ENCODE measurements at regions not wholly inside any gene's neighbourhood (a gene's known extent, or its start where the extent isn't known, plus 50 kb on each side); places are given as distances from the start of the nearest gene placed in this dataset.
"Not testable (repeated sequence)": the region's sequence is repeated elsewhere in the genome, so short reads cannot be mapped to it uniquely, and the experiment has no call there.

- H3K4me3 ChIP-seq (ENCODE audit: low read depth, low read length): no peak overlapping the region
- in situ Hi-C loops (cut with HindIII; ENCODE audit: low sequenced_read_pairs): no loop called here
- TF ChIP-seq, protein P1, sequence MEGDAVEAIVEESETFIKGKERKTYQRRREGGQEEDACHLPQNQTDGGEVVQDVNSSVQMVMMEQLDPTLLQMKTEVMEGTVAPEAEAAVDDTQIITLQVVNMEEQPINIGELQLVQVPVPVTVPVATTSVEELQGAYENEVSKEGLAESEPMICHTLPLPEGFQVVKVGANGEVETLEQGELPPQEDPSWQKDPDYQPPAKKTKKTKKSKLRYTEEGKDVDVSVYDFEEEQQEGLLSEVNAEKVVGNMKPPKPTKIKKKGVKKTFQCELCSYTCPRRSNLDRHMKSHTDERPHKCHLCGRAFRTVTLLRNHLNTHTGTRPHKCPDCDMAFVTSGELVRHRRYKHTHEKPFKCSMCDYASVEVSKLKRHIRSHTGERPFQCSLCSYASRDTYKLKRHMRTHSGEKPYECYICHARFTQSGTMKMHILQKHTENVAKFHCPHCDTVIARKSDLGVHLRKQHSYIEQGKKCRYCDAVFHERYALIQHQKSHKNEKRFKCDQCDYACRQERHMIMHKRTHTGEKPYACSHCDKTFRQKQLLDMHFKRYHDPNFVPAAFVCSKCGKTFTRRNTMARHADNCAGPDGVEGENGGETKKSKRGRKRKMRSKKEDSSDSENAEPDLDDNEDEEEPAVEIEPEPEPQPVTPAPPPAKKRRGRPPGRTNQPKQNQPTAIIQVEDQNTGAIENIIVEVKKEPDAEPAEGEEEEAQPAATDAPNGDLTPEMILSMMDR (IDR thresholded peaks at IDR 0.05; ENCODE audit: low read depth, low read length, missing control alignments): no peak
- no peak for DNase-seq (ENCODE audit: low read depth)
Measured at GRCh38 chr15:35958975-35959374, 413.0 kb upstream of the DPH6 start.

GRCh38 chr15:35963326-35963725 is 417.4 kb upstream of the DPH6 start:
- no peak for DNase-seq (ENCODE audit: low read depth)
- no peak overlapping the region for H3K4me3 ChIP-seq (ENCODE audit: low read depth, low read length)
- TF ChIP-seq, protein P1 (IDR thresholded peaks at IDR 0.05; ENCODE audit: low read depth, low read length, missing control alignments): no peak
- in situ Hi-C loops (cut with HindIII; ENCODE audit: low sequenced_read_pairs): no loop called here

- H3K4me3 ChIP-seq (ENCODE audit: low read depth, low read length): no peak overlapping the region
- DNase-seq (ENCODE audit: low read depth): no peak
- in situ Hi-C loops (cut with HindIII; ENCODE audit: low sequenced_read_pairs): no loop called here
- TF ChIP-seq, protein P1 (IDR thresholded peaks at IDR 0.05; ENCODE audit: low read depth, low read length, missing control alignments): no peak
Measured at GRCh38 chr15:35966781-35967180, 420.8 kb upstream of the DPH6 start.

- in situ Hi-C loops (cut with HindIII; ENCODE audit: low sequenced_read_pairs): not testable (repeated sequence)
Measured at GRCh38 chr15:35967968-35968367, 422.0 kb upstream of the DPH6 start.

DNA sequence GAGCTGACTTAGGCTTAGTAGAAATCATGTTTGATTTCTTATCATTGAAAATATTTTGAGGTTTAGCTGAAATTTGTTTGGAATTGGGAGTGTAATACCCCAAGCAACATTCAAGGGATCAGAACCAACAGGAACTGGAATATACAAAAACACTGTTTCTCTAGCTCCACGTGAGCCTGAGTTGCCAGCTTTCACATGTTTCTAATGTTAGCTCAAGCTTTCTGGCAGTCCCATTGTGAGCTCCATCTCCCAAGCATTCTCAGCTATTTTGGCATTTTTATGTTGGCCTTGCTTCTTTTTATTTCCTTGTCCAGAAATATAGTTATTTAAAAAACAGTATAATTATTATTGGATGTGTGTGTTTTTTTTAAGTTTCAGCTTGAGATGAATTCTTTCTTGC is 427.1 kb upstream of the DPH6 start:
- no peak overlapping the region for H3K4me3 ChIP-seq (ENCODE audit: low read depth, low read length)
- TF ChIP-seq, protein P1 (IDR thresholded peaks at IDR 0.05; ENCODE audit: low read depth, low read length, missing control alignments): no peak
- in situ Hi-C loops (cut with HindIII; ENCODE audit: low sequenced_read_pairs): no loop called here
- DNase-seq (ENCODE audit: low read depth): no peak

More at GRCh38 chr15:35967968-35968367, 422.0 kb upstream of the DPH6 start:
- DNase-seq (ENCODE audit: low read depth); H3K4me3 ChIP-seq (ENCODE audit: low read depth, low read length): not testable (repeated sequence)

- TF ChIP-seq, protein P1 (IDR thresholded peaks at IDR 0.05; ENCODE audit: low read depth, low read length, missing control alignments): no peak
- DNase-seq (ENCODE audit: low read depth): no peak
- no peak overlapping the region for H3K4me3 ChIP-seq (ENCODE audit: low read depth, low read length)
- in situ Hi-C loops (cut with HindIII; ENCODE audit: low sequenced_read_pairs): no loop called here
Measured at GRCh38 chr15:35974052-35974451, 428.1 kb upstream of the DPH6 start.

DNA sequence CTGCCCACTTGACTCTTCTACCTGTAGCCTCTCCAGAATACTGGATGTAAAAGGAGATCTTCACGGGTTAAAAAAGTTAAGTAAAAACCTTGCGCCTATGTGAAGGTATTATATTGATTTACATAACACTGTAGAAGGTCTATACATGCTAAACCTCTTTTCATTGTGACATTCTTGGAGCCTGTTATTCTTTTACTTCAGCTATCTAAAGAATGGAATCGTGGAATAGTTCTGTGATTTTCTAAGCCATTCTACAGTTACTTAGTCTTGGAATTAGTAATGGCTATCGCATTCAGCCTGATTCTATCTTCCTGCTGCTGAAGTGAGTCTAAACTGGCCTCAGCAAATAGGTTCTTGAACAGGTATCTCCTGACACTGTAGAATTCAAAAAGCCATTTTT is 430.0 kb upstream of the DPH6 start:
- in situ Hi-C loops (cut with HindIII; ENCODE audit: low sequenced_read_pairs): no loop called here
- TF ChIP-seq, protein P1 (IDR thresholded peaks at IDR 0.05; ENCODE audit: low read depth, low read length, missing control alignments): no peak
- no peak for DNase-seq (ENCODE audit: low read depth)
- H3K4me3 ChIP-seq (ENCODE audit: low read depth, low read length): no peak overlapping the region
